ENCODE measurements at regions not wholly inside any gene's neighbourhood (a gene's known extent, or its start where the extent isn't known, plus 50 kb on each side); places are given as distances from the start of the nearest gene placed in this dataset.
"Not testable (repeated sequence)": the region's sequence is repeated elsewhere in the genome, so short reads cannot be mapped to it uniquely, and the experiment has no call there.

DNA sequence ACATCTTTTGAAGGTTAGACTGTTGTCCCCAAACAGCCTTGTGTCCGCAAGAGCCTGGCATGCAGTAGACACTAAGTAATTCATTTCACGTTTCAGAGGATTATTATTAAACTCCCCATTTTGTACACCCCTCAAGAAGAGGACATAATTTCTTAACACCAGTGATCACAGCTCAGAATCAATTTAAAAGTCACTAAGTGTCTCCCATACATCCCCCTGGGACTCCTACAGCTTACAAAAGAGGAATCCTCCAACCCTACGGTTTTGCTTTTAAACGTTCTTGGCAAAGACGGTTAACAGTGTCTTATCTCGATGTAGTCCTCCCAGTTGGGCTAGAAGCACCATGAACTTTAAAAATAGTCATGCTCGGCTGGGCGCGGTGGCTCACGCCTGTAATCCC is 81.2 kb upstream of the PDPR start:
- not testable (repeated sequence) for H3K18ac ChIP-seq (ENCODE audit: insufficient read length, low read depth, low read length); H4K20me1 ChIP-seq (ENCODE audit: control insufficient read depth, insufficient read depth, insufficient read length); H3K27ac ChIP-seq (ENCODE audit: insufficient read length, low read depth, low read length); H4K8ac ChIP-seq (replicated peaks; ENCODE audit: insufficient read length, low read depth, low read length); H3K9me3 Mint-ChIP-seq; H3K4me1 Mint-ChIP-seq; H3K14ac ChIP-seq (ENCODE audit: insufficient read depth, low read length); H3K4me2 ChIP-seq (ENCODE audit: insufficient read depth, insufficient read length, low read length); H3K4ac ChIP-seq (ENCODE audit: low read depth, low read length); H3T11ph ChIP-seq (ENCODE audit: low read length); H3K79me1 ChIP-seq (ENCODE audit: insufficient read depth, low read depth, low read length, poor library complexity, severe bottlenecking); H3K27me3 Mint-ChIP-seq (ENCODE audit: low read depth); H2BK120ac ChIP-seq (ENCODE audit: low read depth, low read length, poor library complexity, severe bottlenecking); H2AFZ ChIP-seq (ENCODE audit: low read length); H3K27me3 ChIP-seq (ENCODE audit: insufficient read depth, low read length); H2BK12ac ChIP-seq (ENCODE audit: insufficient read length, low read depth, low read length); H4K5ac ChIP-seq (ENCODE audit: insufficient read length, low read depth, low read length); H3K4me1 ChIP-seq (ENCODE audit: insufficient read depth, low read length); DNase-seq; H3K79me2 ChIP-seq (ENCODE audit: insufficient read depth, low read length); H3K23me2 ChIP-seq (ENCODE audit: insufficient read length, low read depth, low read length, poor library complexity, severe bottlenecking); H2BK20ac ChIP-seq (ENCODE audit: low read depth, low read length, poor library complexity, severe bottlenecking); H2AK5ac ChIP-seq (ENCODE audit: insufficient read length, low read length); H3K9ac ChIP-seq (ENCODE audit: extremely low read depth, insufficient read length, low read length); H3K4me3 Mint-ChIP-seq; H3K23ac ChIP-seq (ENCODE audit: insufficient read length, low read depth, low read length); H2BK15ac ChIP-seq (ENCODE audit: low read depth, low read length); H4K91ac ChIP-seq (ENCODE audit: insufficient read length, low read depth, low read length); H3K56ac ChIP-seq (ENCODE audit: insufficient read length, low read depth, low read length); H3K9me3 ChIP-seq (ENCODE audit: control insufficient read depth, low read depth, low read length); H2BK5ac ChIP-seq (ENCODE audit: insufficient read length, low read length)
- Mint-ChIP-seq H3K27ac (0 out of 7 replicates have a peak overlapping the region, but pooled peaks of 1 of the 3 experiments have one; percentile 40), H3K36me3 (ENCODE audit: insufficient read depth in 1 of 3, low read depth in 3 of 3) (peaks cover 13 to 50% (median 30%) of the 10 kb centered on the region in 3 experiments; a peak in 6 of 7 replicates)
- no CpG with 5 or more reads among the region's 10 CpGs for WGBS (ENCODE audit: extremely low coverage, insufficient read length, low lambda C conversion rate)

DNA sequence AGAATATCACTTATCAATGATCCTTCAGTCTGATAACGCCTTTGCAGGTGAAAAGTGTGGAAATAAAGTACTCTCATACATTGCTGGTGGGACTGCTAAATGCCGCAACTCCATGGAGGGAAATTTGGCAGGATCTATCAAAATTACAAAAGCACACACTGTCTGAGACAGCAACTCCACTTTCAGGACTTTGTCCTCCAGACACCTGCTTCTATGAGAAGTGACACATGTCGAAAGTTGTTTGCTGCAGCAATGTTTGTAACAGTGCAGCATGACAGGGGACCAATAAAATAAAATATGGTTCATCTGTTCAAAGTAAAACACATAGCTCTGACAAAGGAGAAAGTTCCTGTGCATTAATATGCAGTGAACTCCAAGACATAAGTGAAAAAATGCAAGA is 76.2 kb upstream of the PDPR start:
- not testable (repeated sequence) for DNase-seq, H3K4me1 Mint-ChIP-seq
- no CpG with 5 or more reads among the region's 3 CpGs for WGBS (ENCODE audit: extremely low coverage, insufficient read length, low lambda C conversion rate)

More for the DNA sequence above, 76.2 kb upstream of the PDPR start:
- not testable (repeated sequence) for H3K4me1 ChIP-seq (ENCODE audit: insufficient read depth, low read length); H3K4ac ChIP-seq (ENCODE audit: low read depth, low read length); H3K27me3 ChIP-seq (ENCODE audit: insufficient read depth, low read length); H3K9ac ChIP-seq (ENCODE audit: extremely low read depth, insufficient read length, low read length); H2BK15ac ChIP-seq (ENCODE audit: low read depth, low read length); H3K14ac ChIP-seq (ENCODE audit: insufficient read depth, low read length); H3K4me2 ChIP-seq (ENCODE audit: insufficient read depth, insufficient read length, low read length); H3K9me3 Mint-ChIP-seq; H3K56ac ChIP-seq (ENCODE audit: insufficient read length, low read depth, low read length); H3K79me1 ChIP-seq (ENCODE audit: insufficient read depth, low read depth, low read length, poor library complexity, severe bottlenecking); H4K5ac ChIP-seq (ENCODE audit: insufficient read length, low read depth, low read length); H3K9me3 ChIP-seq (ENCODE audit: control insufficient read depth, low read depth, low read length); H3K27ac ChIP-seq (ENCODE audit: insufficient read length, low read depth, low read length); H2AK5ac ChIP-seq (ENCODE audit: insufficient read length, low read length); H4K20me1 ChIP-seq (ENCODE audit: control insufficient read depth, insufficient read depth, insufficient read length); H3K18ac ChIP-seq (ENCODE audit: insufficient read length, low read depth, low read length); H3K4me3 Mint-ChIP-seq; H2BK12ac ChIP-seq (ENCODE audit: insufficient read length, low read depth, low read length); H2BK120ac ChIP-seq (ENCODE audit: low read depth, low read length, poor library complexity, severe bottlenecking); H3K23ac ChIP-seq (ENCODE audit: insufficient read length, low read depth, low read length); H2BK20ac ChIP-seq (ENCODE audit: low read depth, low read length, poor library complexity, severe bottlenecking); H4K8ac ChIP-seq (replicated peaks; ENCODE audit: insufficient read length, low read depth, low read length); H3K23me2 ChIP-seq (ENCODE audit: insufficient read length, low read depth, low read length, poor library complexity, severe bottlenecking); H3K27me3 Mint-ChIP-seq (ENCODE audit: low read depth); H3T11ph ChIP-seq (ENCODE audit: low read length); H2BK5ac ChIP-seq (ENCODE audit: insufficient read length, low read length); H3K27ac Mint-ChIP-seq; H3K79me2 ChIP-seq (ENCODE audit: insufficient read depth, low read length); H4K91ac ChIP-seq (ENCODE audit: insufficient read length, low read depth, low read length); H2AFZ ChIP-seq (ENCODE audit: low read length)
- H3K36me3 Mint-ChIP-seq (ENCODE audit: insufficient read depth in 1 of 3, low read depth in 3 of 3): peaks cover 7 to 47% (median 8%) of the 10 kb centered on the region in 3 experiments; a peak in 6 of 7 replicates

All from H9 (cell line).